ENCODE measurements at regions not wholly inside any gene's neighbourhood (a gene's known extent, or its start where the extent isn't known, plus 50 kb on each side); places are given as distances from the start of the nearest gene placed in this dataset.

- no peak for TF ChIP-seq POLR2A (IDR thresholded peaks at IDR 0.05; ENCODE audit: low read depth, low read length)
- TF ChIP-seq POLR2AphosphoS5 (IDR thresholded peaks at IDR 0.05; ENCODE audit: low read depth, low read length), result no peak
Measured at GRCh38 chr4:156559346-156559745, 412.3 kb downstream of the PDGFC start.
